AG08396 (cell line): ENCODE measurements at regions not wholly inside any gene's neighbourhood (a gene's known extent, or its start where the extent isn't known, plus 50 kb on each side); places are given as distances from the start of the nearest gene placed in this dataset.

Experiments
- DNase-seq: peaks from one replicate; pipeline ENCODE4 v3.0.0; 2012; ENCODE audit warnings: low spot score, mixed read lengths

DNA sequence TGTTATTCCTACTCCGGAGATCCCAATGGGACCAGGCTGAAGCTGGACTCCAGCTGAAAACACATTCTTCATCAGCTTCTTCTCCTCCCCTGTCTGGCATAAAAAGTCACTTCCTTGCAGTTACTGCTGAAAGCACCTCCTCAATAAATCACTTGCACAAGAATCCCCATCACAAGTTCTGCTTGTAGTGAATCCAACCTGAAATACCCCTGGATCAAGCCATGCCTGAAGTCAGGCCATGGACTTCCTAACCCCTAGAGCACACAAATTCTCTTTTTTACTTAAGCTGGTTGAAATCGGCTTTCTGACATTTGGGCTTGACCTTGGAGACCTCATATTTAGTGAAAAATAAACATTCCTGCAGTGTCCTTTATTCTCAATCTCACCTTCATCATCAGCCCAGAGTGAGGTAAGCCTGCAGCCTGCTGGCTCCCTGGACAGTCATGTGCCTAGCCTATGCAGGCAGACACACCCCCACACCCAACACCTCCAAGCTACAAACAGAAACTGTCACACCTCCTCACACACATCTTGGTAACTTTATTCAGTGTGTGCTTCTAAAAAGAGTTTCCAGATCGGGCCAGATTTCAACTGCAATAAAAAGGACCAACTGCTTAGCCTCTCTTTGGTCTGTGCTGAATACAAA lies 51.5 kb upstream of the PTPRT start:
- DNase-seq, result no peak
